Activated T-cell treated with anti-CD3 and anti-CD28 coated beads for 4 hours (primary cell): ENCODE measurements at regions not wholly inside any gene's neighbourhood (a gene's known extent, or its start where the extent isn't known, plus 50 kb on each side); places are given as distances from the start of the nearest gene placed in this dataset.

Experiments used
- DNase-seq: peaks from one replicate; pipeline ENCODE4 v3.0.0-alpha.2; 2020

DNA sequence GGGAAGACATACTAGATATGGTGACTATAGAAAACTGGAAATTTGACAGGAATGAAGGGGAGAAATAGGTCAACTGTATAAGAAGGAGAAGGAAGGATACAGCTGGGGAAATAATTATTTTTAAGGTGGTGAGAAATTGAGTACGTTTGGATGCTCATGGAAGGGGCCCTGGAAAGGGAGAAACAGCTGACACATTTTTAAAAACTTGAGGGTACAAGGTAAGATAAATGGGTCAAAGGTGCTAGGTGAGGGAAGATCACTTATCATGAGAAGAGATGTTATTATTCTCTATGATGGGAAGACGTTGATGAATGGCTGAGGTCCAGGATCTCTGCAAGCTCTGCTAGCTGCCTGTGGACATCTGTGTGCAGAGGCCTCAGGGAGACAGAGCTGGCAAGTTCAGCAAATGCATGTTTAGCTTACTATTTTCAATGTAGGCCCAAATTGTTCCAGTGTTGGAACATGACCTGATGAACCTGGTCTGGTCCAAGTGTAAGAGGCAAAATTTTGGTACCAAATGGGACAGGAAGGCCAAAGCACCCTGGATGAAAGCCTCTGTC, 181.7 kb downstream of the MTRR start:
- DNase-seq, result no peak

GRCh38 chr5:8053270-8053669, 184.3 kb downstream of the MTRR start:
- DNase-seq, result no peak

- DNase-seq, result no peak
Measured at GRCh38 chr5:8057769-8058168, 188.8 kb downstream of the MTRR start.

- no peak for DNase-seq
Measured at GRCh38 chr5:8058616-8059190, 189.8 kb downstream of the MTRR start.

DNA sequence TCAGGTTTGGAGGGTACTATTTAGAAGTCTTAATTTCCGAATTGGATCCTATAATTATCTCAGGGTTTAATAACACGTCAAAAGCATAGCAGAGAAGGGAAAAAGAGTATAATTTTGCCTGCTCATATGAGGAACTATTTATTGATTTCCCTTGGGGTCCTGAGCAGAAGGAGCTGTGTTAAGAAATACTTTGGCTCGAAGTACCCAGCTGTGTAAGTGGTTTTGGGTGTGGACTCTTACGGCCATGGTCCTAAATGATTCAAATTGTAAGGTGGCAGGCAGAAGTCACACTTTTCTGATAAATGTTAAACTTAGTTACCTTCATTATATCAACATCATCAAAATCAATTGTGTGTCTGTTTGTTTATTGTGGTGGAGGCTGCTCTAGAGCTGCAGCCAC, 190.4 kb downstream of the MTRR start:
- no peak for DNase-seq

DNA sequence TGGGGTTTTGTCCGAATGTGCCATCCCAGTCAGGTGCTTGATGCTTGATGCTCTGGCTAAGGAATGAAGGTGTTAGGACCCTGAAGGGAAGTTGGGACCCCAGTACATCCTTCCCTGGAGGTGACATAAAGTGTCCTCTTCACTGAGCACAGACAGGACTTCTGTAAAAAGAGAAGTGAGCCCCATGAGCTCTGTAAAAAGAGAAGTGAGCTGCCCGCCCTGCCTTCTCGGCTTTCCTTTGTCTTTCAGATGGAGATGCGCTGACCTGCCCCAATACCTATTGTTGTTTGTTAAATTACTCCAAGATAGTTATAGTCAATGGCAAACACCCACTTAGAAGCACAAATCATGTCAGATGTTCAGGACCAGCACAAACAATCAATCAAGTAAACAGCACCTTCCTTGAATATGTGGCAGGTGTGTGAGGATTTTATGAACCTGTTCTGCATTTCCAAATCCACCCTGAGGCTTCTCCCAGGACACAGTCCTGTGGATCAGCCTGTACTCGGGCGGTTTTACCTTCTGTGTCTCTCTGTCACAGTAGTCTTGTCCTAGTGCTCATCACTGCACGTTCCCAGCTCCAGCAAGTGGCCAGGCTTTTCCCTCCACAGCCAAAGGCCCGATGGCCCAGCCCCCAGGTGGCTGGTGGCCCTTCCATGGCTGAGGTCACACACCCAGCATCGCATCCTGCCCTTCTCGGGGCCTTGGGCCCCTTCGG, 191.4 kb downstream of the MTRR start:
- no peak for DNase-seq

DNA sequence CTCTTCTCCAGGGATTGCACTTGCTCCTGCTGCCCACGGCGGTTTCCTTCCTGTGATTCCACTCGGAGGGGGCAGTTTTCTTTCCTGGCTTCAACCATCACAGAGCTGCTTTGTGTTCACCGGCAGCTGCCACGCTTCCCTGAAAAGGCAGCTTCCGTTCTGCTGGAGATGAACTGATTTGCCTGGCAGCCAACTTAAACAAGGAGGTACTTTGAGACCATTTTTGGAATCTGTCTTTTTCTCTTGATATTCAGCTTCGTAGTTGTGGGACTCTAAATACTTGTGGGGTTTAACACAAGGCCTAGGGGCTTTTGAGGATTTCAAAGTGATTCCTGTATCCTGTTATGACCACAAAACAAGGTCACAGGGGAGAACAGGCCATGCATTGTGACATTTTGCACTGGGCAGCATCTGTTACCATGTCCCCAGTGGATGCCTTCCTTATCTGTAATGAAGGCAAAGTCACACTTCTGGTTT, 192.0 kb downstream of the MTRR start:
- DNase-seq, result no peak

- DNase-seq, result no peak
Measured at GRCh38 chr5:8062521-8062920, 193.6 kb downstream of the MTRR start.

GRCh38 chr5:8068078-8068477, 199.1 kb downstream of the MTRR start:
- no peak for DNase-seq

- no peak for DNase-seq
Measured at GRCh38 chr5:8070138-8070537, 201.2 kb downstream of the MTRR start.

DNA sequence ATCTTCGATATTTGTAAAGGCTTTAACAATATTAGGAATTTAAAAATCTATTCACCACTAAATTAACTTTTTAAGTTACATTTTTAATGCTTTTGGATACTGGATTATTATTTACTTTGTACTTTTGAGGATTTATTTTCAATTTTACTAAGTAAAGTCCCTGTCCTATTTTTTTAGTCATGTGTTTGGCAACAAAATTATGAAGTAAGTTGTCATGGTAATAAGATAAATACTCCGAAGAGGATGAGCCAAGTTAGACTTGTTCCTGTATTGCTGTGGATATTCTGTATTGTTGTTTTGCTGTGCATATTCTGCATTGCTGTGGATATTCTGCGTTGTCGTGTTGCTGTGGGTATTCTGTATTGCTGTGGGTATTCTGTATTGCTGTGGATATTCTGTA, 210.1 kb downstream of the MTRR start:
- DNase-seq, result no peak

DNA sequence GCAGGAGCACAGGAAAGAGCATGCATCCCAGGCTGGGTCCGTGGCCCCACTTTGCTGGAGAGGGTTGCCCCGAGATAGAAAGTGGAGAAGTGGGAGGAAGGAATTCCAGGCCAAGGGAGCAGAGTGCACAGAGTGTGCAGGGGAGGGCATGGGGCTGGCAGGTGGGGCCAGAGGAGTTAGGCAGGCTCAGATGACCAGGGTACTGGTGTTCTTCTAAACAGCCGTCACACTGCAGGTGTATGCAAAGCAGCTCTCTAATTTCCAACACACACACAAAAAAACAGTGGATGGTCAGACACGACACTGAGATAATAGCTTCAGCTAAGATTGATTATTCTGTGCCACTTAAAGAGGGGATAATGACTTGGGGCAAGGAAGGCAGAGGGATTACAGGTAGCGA, 212.2 kb downstream of the MTRR start:
- no peak for DNase-seq

DNA sequence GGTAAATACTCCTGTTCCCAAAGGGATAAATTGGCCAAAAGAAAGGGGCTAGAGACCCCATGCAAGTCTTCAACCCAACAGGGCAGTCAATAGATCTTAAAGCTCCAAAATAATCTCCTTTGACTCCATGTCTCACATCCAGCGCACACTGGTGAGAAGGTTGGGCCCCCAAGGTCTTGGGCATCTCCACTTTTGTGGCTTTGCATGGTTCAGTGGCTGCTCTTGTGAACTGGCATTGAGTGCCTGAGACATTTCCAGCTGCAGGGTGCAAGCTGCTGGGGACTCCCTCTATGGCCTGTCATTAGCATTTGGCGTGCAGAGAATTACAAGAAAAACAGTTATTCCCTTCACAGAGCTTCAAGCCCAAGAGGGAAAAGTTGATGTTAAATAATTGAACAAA, 224.7 kb downstream of the MTRR start:
- no peak for DNase-seq

GRCh38 chr5:8094304-8094703, 225.4 kb downstream of the MTRR start:
- no peak for DNase-seq

DNA sequence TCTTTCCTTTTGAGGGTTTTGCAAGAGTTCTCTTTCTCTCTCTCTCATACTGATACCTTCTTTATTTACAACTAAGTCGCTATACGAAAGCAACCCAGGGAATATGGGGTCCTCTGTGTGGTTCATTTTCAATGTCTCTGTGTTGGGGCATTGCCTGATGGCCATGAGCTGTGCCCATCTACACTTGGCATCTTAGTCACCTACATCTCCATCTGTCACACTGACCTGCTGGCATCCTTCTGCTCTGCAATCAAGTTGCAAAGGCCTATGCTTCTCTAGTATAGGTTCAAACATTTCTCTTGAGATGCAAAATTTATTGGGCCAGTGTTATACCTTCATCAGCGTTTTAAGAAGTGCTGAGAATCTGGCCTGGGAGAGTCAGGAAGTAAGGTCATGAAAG, 228.2 kb downstream of the MTRR start:
- no peak for DNase-seq

DNA sequence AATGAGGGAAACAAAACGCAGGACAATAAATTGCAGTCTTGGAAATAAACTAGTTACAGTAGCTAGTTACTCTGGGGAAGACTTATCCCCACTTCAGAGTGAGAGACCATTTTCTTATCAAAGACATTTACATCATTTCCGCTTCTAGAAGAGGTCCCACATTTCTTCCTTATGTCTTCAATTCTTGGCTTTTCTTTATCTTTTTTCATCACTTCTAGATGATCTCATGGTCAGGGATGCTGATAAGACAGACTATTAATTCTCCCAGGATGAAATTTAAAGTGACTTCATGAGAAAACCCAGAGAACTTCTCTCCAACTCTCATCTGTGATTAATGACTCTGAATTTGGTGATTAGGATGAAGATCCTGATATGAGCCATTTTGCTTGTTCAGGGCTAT, 229.1 kb downstream of the MTRR start:
- no peak for DNase-seq

DNA sequence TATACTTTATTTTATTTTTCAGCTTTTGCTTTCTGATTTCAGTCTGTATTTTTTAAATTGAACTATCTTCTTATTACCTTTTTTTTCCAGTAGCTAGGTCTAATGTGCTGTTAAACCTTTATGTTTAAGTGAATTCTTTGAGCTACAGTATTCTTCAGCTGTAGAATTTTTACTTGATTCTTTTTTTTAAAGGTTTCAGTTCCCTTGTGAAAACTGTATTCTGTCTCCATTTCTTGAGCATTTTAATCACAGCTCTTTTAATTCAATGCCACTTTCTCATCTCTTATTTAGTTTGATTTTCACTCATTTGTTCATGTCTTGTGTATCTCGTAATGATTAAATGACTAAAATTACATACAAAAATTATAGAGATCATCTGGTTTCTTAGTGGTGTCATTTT, 233.8 kb downstream of the MTRR start:
- no peak for DNase-seq

DNA sequence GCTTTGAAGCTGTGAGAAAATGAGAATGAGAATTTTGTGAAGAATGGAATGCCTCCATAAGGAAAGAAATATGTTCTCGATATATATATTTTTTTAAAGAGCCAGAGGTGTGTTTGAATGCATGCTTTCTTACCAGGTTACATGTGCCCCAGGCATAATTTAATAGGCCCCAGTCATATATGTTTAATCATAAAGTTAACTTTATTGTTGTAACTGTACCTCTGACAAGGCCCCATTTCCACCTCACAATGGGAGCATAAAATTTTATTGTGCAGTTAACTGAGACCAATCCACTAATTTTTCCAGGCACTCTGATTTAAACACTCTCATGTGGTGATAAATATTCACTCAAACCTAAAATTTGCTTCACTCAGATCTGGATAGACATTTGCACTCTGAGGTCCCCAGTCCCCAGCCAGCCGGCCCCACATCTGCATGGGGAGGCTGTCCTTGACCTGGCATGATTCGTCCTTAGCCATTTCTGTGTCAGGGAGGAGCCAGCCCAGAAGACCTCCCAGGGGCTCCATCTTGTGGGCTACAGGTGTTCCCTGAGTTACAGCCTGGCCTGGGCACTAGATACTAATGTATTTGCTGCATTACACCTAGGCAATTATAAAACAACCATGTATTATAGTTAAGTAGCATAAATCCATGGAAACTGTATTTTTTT, 245.8 kb downstream of the MTRR start:
- DNase-seq, result no peak

DNA sequence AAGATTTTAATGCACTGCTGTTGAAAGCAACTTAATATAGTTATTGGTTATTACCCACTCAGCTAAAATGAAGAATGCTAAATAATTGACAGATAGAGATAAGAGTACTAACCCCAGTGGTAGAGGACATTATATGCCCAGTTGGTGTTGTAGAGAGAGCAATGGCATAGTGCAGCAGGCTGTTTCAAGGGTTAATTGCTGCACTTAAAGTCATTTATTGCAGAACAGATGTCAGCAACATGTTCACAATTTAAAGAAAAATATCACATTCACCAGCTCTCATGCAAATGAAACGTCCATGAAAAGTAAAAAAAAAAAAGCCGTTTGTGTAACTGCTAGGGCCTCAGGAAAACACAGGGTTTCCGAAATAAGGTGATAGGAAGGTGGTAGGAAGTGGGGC, 254.6 kb downstream of the MTRR start:
- no peak for DNase-seq

DNA sequence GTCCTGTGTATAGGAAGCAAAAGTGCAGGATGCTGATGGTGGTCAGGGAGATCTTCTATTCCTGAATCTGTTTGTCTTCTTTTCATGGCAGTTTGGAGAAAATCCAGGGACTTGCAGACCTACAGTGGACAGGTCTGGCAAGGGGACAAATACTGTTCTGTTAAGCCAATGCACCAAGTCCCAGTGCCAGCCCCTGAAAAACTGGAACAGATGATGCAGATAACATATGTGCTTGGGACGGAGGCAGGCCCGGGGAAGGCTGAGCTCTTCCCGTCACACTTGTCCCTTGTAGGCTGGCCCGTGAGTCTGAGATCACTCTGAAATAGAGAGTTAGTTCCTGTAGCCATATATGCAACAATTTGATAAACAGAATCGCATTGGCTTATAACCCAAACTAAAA, 265.7 kb downstream of the MTRR start:
- DNase-seq, result no peak

DNA sequence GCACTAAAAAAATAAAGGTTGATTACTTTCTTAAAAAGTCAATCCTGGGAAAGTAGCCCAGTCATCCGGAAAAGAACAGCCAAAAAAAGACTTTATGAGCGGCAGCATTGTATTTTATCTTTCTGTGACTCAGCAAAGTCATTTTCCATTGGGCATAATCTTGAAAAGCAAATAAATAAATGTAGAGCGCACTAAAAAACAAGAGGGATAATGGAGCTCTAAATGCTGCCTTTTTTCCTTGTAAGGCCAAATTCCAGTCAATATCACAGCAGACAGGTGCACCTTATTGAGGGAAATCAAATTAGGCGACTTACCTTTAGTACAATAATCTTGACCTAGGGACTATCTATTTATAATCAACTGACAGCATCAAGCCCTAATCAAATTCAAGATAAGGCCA, 266.8 kb downstream of the MTRR start:
- no peak for DNase-seq

DNA sequence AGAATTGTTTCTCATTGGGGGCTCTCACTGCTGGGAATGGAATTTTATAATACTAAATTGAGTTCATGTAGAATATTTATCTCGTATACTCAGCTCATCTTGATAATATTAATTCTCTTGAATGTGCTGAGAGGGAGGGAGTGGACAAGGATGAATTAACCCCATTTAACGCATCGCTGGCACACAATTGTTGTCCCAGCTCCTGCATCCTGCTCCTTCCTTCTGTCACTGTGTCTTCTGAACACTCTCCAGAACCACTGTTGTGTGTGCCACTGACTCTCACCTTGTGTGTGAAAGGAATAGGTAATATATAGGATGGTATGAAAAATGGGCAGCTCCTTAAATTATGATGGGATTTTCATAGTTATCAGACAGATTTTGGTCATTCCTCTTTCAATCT, 267.3 kb downstream of the MTRR start:
- no peak for DNase-seq

GRCh38 chr5:8137941-8138550, 269.1 kb downstream of the MTRR start:
- DNase-seq, result no peak

GRCh38 chr5:8138884-8139283, 269.9 kb downstream of the MTRR start:
- DNase-seq, result no peak
